CD14-positive monocyte (primary cell): ENCODE measurements at regions not wholly inside any gene's neighbourhood (a gene's known extent, or its start where the extent isn't known, plus 50 kb on each side); places are given as distances from the start of the nearest gene placed in this dataset.

Experiments
- DNase-seq, 3 donors: peaks; one replicate each; pipeline ENCODE4 v3.0.0-alpha.2; 2011 to 2022
- H2AFZ ChIP-seq: 2 replicates; pipeline ENCODE4 v1.6.0; 2012; ENCODE audit warnings: mild to moderate bottlenecking, low read depth, low read length, inconsistent platforms; ENCODE audit not compliant: insufficient read depth, poor library complexity, severe bottlenecking
- H3K27ac ChIP-seq, 2 donors: 1 replicate in 1 of 2; 2 replicates in 1 of 2; pipeline ENCODE4 v1.5.1; 2012 to 2013; ENCODE audit warnings: low read length in 2 of 2, control low read depth in 1 of 2, inconsistent platforms in 1 of 2, low read depth in 1 of 2, mild to moderate bottlenecking in 1 of 2
- H3K27me3 ChIP-seq, 2 donors: one replicate each; pipeline versions ENCODE4 v1.6.0 to v1.6.1; 2011 to 2013; ENCODE audit warnings: low read length in 2 of 2; ENCODE audit not compliant: control insufficient read depth in 2 of 2, insufficient read depth in 2 of 2
- H3K36me3 ChIP-seq, 2 donors: replicated peaks in 1 of 2; 1 replicate in 1 of 2; 2 replicates in 1 of 2; pipeline versions ENCODE4 v1.5.1 to v1.6.1; 2012 to 2013; ENCODE audit warnings: low read length in 2 of 2, control low read depth in 1 of 2, inconsistent platforms in 1 of 2, mild to moderate bottlenecking in 1 of 2; ENCODE audit not compliant: insufficient read depth in 2 of 2, control insufficient read depth in 1 of 2
- H3K4me1 ChIP-seq, 2 donors: 1 replicate in 1 of 2; 2 replicates in 1 of 2; pipeline versions ENCODE4 v1.5.1 to v1.6.1; 2012 to 2013; ENCODE audit warnings: low read length in 2 of 2, control low read depth in 1 of 2, inconsistent platforms in 1 of 2, mild to moderate bottlenecking in 1 of 2, moderate library complexity in 1 of 2; ENCODE audit not compliant: insufficient read depth in 2 of 2, control insufficient read depth in 1 of 2
- H3K4me2 ChIP-seq: replicated peaks from 2 replicates; pipeline ENCODE3; 2012; ENCODE audit warnings: low read length, moderate library complexity, mild to moderate bottlenecking; ENCODE audit not compliant: poor library complexity, severe bottlenecking; ENCODE audit errors: extremely low read depth
- H3K4me3 ChIP-seq, 3 experiments: fragments of 200-600 bp in 1 of 3; sonication (generic) in 1 of 3; replicated peaks in 1 of 3; 1 replicate in 2 of 3; 2 replicates in 1 of 3; pipeline ENCODE4 v1.5.1; 2011 to 2013; ENCODE audit warnings: low read length in 3 of 3, mild to moderate bottlenecking in 3 of 3, control low read depth in 2 of 3, low read depth in 2 of 3, inconsistent platforms in 1 of 3, moderate library complexity in 1 of 3
- H3K79me2 ChIP-seq: 2 replicates; pipeline ENCODE4 v1.6.0; 2012; ENCODE audit warnings: mild to moderate bottlenecking, control low read depth, inconsistent platforms, low read length, moderate library complexity; ENCODE audit not compliant: insufficient read depth
- H3K9ac ChIP-seq: 2 replicates; pipeline ENCODE4 v1.6.0; 2017; ENCODE audit warnings: low read length, mild to moderate bottlenecking; ENCODE audit not compliant: insufficient read depth, poor library complexity, severe bottlenecking
- H3K9me3 ChIP-seq, 2 donors: replicated peaks in 1 of 2; 1 replicate in 1 of 2; 2 replicates in 1 of 2; pipeline versions ENCODE4 v1.5.1 to v1.6.1; 2012 to 2013; ENCODE audit warnings: low read length in 2 of 2, control low read depth in 1 of 2; ENCODE audit not compliant: control insufficient read depth in 1 of 2, insufficient read depth in 1 of 2
- H4K20me1 ChIP-seq: 2 replicates; pipeline ENCODE4 v1.6.0; 2012; ENCODE audit warnings: mild to moderate bottlenecking, low read length, control low read depth, moderate library complexity; ENCODE audit not compliant: insufficient read depth
- H3K27ac Mint-ChIP-seq, 7 donors: one replicate each; pipeline ENCODE4 v1.8.0; 2020; ENCODE audit warnings: mild to moderate bottlenecking in 7 of 7, mixed read lengths in 7 of 7, moderate library complexity in 6 of 7, inconsistent platforms in 2 of 7
- H3K27me3 Mint-ChIP-seq, 3 donors: one replicate each; pipeline ENCODE4 v1.8.0; 2021 to 2022; ENCODE audit warnings: low read depth in 3 of 3, mild to moderate bottlenecking in 3 of 3, mixed read lengths in 3 of 3, moderate library complexity in 3 of 3, inconsistent platforms in 1 of 3
- H3K36me3 Mint-ChIP-seq, 2 donors: one replicate each; pipeline ENCODE4 v1.8.0; 2020; ENCODE audit warnings: mixed read lengths in 2 of 2, inconsistent platforms in 1 of 2, mild to moderate bottlenecking in 1 of 2
- H3K4me1 Mint-ChIP-seq: one replicate; pipeline ENCODE4 v1.8.0; 2020; ENCODE audit warnings: mild to moderate bottlenecking, mixed read lengths
- H3K4me3 Mint-ChIP-seq, 2 donors: one replicate each; pipeline ENCODE4 v1.8.0; 2020; ENCODE audit warnings: mild to moderate bottlenecking in 2 of 2, mixed read lengths in 2 of 2, moderate library complexity in 1 of 2
- H3K9me3 Mint-ChIP-seq, 7 donors: one replicate each; pipeline ENCODE4 v1.8.0; 2020 to 2022; ENCODE audit warnings: mixed read lengths in 7 of 7, mild to moderate bottlenecking in 6 of 7, moderate library complexity in 6 of 7, inconsistent platforms in 2 of 7
- WGBS: methylation state at CpG from one replicate; pipeline ENCODE4 v1.1.5; 2013; ENCODE audit warnings: missing lambda C conversion rate; ENCODE audit not compliant: insufficient coverage; 5-methylcytosine and 5-hydroxymethylcytosine counted together
- intact Hi-C, 2 donors: fragments of 100-400 bp; cut with micrococcal nuclease; formaldehyde crosslinking; loops; one replicate each; pipeline versions ENCODE4 v1.15.0 to v1.15.1; 2023
- TF ChIP-seq, protein P1 (sequence below): fragments of 200-600 bp; IDR thresholded peaks from one replicate; pipeline ENCODE4 v1.8.0; 2022; ENCODE audit warnings: antibody characterized with exemption, mild to moderate bottlenecking

DNA sequence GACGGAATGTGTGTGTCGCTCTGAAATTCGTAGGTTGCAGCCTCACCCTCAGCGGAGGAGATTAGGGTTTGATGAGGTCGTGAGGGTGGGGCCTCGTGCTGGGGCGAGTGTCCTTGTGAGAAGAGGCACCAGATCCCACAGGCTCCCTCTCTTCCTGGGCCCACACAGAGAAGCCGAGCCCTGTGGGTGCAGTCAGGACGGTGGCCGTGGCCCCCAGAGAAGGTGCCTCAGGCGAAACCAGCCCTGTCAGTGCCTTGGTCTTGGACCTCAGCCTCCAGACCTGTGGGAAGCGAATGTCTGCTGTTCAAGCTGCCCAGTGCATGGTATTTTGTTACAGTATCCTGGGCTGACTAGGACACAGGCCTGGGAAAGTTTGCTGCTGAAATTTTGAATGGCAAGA, 108.0 kb upstream of the ALKAL2 start:
- H3K27ac Mint-ChIP-seq = no peak overlapping the region
- no peak overlapping the region for H3K4me3 Mint-ChIP-seq
- peaks cover 1 to 3% (median 2%) of the 10 kb centered on the region in 3 donors for H3K27me3 Mint-ChIP-seq
- no peak overlapping the region for H3K9ac ChIP-seq
- peaks cover 0 to 3% (median 0%) of the 10 kb centered on the region in 7 donors for H3K9me3 Mint-ChIP-seq
- no peaks in the 10 kb centered on the region for H4K20me1 ChIP-seq
- no peaks in the 10 kb centered on the region for H3K36me3 ChIP-seq
- intact Hi-C loops = no loop called here
- DNase-seq = no peak
- no peak overlapping the region for H2AFZ ChIP-seq
- no peak overlapping the region for H3K27ac ChIP-seq
- H3K36me3 Mint-ChIP-seq = no peaks in the 10 kb centered on the region
- TF ChIP-seq, protein P1, sequence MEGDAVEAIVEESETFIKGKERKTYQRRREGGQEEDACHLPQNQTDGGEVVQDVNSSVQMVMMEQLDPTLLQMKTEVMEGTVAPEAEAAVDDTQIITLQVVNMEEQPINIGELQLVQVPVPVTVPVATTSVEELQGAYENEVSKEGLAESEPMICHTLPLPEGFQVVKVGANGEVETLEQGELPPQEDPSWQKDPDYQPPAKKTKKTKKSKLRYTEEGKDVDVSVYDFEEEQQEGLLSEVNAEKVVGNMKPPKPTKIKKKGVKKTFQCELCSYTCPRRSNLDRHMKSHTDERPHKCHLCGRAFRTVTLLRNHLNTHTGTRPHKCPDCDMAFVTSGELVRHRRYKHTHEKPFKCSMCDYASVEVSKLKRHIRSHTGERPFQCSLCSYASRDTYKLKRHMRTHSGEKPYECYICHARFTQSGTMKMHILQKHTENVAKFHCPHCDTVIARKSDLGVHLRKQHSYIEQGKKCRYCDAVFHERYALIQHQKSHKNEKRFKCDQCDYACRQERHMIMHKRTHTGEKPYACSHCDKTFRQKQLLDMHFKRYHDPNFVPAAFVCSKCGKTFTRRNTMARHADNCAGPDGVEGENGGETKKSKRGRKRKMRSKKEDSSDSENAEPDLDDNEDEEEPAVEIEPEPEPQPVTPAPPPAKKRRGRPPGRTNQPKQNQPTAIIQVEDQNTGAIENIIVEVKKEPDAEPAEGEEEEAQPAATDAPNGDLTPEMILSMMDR = no peak
- H3K4me3 ChIP-seq = no peak overlapping the region
- no peak overlapping the region for H3K4me2 ChIP-seq
- H3K4me1 ChIP-seq = no peaks in the 10 kb centered on the region
- H3K4me1 Mint-ChIP-seq = peaks cover 3% of the 10 kb centered on the region
- H3K27me3 ChIP-seq = no peaks in the 10 kb centered on the region
- H3K9me3 ChIP-seq = no peaks in the 10 kb centered on the region
- no peaks in the 10 kb centered on the region for H3K79me2 ChIP-seq
- 94% methylated on average over 10 of the region's 12 CpGs for WGBS

DNA sequence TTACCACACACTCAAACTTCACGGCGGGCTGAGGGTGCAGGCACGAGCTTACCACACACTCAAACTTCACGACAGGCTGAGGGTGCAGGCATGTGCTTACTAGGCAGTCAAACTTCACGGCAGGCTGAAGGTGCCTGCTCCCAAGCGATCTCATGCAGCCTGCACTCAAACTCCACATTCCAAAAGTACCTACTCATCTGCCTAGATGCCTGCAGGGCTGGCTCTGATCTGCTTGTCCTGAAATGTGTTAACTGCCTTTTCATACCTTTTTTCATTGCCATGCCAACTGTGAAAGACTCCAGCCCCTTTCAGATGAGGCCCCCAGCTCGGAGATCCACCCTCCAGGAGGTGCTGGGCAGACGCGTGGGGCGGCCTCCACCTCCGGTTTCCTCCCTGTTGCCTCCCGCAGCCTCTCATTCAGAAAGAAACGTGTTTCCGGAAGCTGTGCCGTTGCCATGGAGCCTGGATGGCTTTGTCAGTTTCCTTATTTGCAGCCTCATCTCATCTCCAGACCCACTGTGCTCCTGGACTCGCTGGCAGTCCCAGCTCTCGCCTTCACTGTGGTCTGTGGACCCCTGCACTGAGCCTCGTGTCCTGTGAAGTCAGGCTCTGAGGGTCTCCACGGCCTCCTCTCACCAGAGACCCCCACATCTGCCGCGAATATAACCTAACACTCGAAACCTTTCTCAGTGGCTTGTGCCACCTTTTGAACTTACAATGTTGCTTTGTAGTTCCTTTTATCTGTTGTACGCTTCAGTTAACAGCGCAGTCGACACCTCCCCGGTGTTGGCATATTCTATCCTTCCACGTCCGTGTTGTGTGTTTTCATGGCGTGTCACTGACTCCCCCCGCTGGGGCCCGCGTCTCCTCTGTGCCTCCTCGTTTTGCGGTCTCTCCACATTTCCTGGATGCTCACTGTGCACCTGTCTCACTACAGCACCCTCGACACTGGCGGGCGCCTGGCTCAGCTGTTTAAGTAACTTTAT, 106.1 kb upstream of the ALKAL2 start:
- peaks cover 0 to 3% (median 0%) of the 10 kb centered on the region in 7 donors for H3K9me3 Mint-ChIP-seq
- Histone ChIP-seq H3K9ac (no peak overlapping the region), H3K4me1 (no peaks in the 10 kb centered on the region), H3K9me3 (peaks cover 0 to 9% of the 10 kb centered on the region in 2 donors), H2AFZ (no peak overlapping the region), H3K27ac (no peak overlapping the region), H4K20me1 (no peaks in the 10 kb centered on the region), H3K4me2 (no peak overlapping the region), H3K4me3 (no peak overlapping the region), H3K79me2 (no peaks in the 10 kb centered on the region), H3K27me3 (no peaks in the 10 kb centered on the region), H3K36me3 (no peaks in the 10 kb centered on the region)
- H3K27me3 Mint-ChIP-seq = peaks cover 0 to 3% (median 1%) of the 10 kb centered on the region in 3 donors
- no peak overlapping the region for H3K4me3 Mint-ChIP-seq
- WGBS = 60% methylated on average over 30 of the region's 37 CpGs
- no peak overlapping the region for H3K27ac Mint-ChIP-seq
- DNase-seq = no peak
- TF ChIP-seq, protein P1 = no peak
- intact Hi-C loops = no loop called here
- H3K4me1 Mint-ChIP-seq = peaks cover 3% of the 10 kb centered on the region
- H3K36me3 Mint-ChIP-seq = no peaks in the 10 kb centered on the region
